GM21423 (cell line): ENCODE measurements at regions not wholly inside any gene's neighbourhood (a gene's known extent, or its start where the extent isn't known, plus 50 kb on each side); places are given as distances from the start of the nearest gene placed in this dataset.
"Not testable (repeated sequence)": the region's sequence is repeated elsewhere in the genome, so short reads cannot be mapped to it uniquely, and the experiment has no call there.

Experiments
- ATAC-seq: cut with Tn5 transposase; IDR thresholded peaks from one replicate; pipeline ENCODE4 v1.9.1; 2021; ENCODE audit warnings: mild to moderate bottlenecking, moderate library complexity; ENCODE audit not compliant: unreplicated experiment

DNA sequence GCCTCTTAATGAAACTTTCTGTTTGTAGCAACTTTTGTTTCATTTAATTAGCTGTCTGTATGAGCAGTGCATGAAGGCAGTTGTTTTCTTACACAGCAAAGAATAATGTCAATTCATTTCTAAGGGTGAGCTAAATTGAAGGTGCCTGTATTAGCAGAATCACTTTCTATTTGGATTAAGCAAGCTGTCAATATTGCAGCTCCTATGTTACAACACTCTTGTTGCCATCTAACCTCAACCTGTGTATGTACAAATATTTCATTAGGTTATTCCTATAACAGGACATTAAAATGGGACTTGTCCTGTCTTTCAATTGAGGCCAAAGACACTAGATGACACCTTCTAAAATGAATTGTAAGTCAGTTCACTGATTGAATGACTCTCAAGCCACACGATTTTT is 647.5 kb downstream of the UTRN start:
- ATAC-seq, result no peak

GRCh38 chr6:144935181-144935580 is 650.0 kb downstream of the UTRN start:
- no peak for ATAC-seq

DNA sequence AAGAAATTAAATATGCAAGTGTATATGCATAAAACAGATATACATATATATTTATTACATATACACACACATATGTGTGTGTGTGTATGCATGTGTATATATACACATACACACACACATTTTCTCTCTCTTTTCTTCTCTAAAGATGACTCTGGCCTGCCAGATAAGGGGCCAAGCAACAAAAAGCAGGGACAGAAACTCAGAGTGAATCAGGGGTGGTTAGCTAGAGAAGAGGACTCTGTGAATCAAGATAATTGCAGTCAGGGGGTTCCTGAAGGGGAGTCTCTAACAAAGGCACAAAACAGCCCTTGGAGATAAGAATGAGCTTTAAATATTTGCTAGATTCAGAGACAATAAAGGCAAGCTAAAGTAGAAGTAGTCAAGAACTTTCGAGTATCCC is 650.5 kb downstream of the UTRN start:
- no peak for ATAC-seq

DNA sequence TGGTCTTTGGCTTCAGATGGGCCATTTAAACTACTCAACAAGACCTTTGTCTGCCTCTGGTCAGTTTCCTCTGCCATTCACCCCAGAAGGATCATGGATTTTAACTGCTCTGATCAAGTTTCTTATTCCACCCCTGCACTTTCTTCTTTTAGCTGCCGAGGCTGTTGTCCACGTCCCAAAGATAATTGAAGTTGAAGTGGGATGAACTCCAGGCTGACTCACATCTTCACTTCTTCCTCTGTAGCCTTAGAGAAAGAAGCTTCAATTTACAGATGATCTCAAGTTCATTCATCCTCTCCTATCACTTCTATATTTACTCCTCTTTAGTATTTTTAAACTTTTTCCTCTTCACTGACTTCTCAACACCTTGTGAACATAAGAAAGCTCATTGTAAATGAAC is 651.6 kb downstream of the UTRN start:
- no peak for ATAC-seq

DNA sequence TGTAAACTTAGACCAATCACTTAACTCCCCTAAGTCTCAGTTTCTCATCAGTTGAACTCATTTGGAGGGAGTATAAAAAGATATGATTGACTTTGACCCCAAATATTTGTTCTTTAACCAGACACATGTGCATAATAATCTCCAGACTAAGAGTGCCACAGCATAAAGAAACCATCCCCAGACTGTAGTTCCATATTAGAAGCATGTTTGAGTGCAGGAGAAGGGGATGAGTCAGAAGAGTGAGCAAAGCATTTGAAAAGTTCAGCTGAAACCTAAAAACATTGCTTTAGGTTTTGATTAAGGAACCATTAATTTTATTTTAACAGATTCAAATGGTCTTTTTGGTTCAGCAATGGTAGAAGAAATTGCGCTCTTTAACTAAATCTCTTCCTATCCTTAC is 654.8 kb downstream of the UTRN start:
- no peak for ATAC-seq

GRCh38 chr6:144944106-144944505 is 659.0 kb downstream of the UTRN start:
- ATAC-seq, result no peak

- no peak for ATAC-seq
These were observed 662.4 kb downstream of the UTRN start for GRCh38 chr6:144947398-144947976.

GRCh38 chr6:144951730-144952437 is 666.7 kb downstream of the UTRN start:
- no peak for ATAC-seq

DNA sequence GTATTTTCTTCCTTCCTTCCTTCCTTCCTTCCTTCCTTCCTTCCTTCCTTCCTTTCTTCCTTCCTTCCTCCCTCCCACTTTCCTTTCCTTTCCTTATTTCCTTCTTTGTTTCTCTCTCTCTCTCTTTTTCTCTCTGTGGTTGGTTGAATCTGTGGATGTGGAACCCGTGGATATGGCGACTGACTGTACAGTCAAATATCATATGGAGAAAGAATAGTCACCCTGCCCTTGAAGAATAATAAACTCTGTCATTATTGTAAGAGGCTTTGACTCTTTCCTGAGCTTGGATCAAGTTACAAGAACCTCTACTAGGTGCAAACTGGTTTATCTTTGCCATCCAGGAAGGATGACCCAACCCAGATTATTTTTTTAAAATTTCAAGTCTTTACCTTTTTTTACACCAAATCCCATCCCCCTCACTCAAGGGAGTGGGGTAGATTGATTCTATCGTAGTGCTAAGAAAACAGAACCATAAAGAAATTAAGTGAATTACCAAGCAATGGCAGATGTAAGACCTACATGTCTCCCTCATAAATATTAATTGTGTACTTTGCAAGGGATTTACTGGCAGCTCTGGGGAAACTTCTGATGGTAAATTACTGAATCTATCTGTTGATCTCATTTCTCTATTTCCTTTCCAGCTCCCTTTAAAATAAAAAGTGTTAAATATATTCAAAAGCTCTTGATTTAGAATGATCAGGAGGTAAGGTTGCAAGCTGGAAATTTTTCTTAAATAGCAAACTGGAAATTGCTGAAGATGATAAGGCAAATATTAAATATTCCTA is 667.5 kb downstream of the UTRN start:
- ATAC-seq, result no peak

GRCh38 chr6:144953552-144954240 is 668.6 kb downstream of the UTRN start:
- no peak for ATAC-seq

GRCh38 chr6:144954241-144954556 is 669.1 kb downstream of the UTRN start:
- no peak for ATAC-seq

GRCh38 chr6:144955392-144955791 is 670.3 kb downstream of the UTRN start:
- no peak for ATAC-seq

- ATAC-seq, result no peak
These were observed 670.7 kb downstream of the UTRN start for GRCh38 chr6:144955859-144956258.

DNA sequence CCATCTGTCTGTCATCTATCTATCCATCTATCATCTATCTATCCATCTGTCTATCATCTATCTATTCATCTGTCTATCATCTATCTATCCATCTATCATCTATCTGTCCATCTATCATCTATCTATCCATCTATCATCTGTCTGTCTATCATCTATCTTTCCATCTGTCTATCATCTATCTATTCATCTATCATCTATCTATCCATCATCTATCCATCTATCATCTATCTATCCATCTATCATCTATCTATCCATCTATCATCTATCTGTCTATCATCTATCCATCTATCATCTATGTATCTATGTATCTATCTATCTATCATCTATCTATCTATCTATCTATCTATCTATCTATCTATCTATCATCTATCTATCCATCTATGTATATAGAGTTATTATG is 671.6 kb downstream of the UTRN start:
- ATAC-seq, result not testable (repeated sequence)

DNA sequence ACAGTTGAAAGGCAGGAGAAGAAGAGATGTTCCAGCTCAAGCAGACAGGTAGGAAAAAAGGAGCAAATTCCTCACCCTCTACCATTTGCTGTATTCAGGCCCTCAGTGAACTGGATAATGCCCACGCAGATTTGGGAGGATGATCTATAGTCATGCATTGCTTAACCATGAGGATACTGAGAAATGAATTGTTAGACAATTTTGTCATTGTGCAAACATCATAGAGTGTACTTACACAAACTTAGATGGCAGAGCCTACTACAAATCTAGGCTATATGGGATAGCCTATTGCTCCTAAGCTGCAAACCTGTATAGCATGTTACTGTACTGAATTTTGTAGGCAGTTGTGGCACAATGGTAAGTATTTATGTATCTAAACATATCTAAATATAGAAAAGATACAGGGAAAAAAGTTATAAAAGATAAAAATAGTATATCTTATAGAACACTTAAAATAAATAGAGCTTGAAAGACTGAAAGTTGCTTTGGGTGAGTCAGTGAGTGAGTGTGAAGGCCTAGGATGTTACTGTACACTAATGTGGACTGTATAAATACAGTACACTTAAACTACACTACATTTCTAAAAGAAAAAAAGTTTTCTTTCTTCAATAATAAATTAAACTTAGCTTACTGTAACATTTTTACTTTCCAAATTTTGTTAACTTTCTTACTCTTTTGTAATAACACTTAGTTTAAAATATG is 672.3 kb downstream of the UTRN start:
- ATAC-seq, result no peak

DNA sequence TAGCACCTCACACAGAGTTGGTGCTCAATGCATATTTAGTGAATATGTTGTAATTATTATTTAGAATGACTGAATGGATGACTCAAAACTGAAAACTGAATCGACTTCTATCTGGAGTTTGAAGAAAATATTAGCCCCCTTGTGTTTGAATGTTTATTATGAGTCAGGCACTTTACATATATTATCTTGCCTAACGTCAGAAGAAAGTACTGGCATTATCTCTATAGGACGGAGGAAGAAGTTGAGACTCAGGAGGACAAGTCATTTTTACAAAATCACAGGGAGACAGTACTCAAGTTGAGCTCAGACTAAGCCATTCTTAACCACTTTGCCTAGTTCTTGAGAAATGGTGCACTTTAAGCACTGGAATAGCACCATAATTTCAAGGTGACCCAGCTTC is 684.0 kb downstream of the UTRN start:
- ATAC-seq, result no peak

- no peak for ATAC-seq
These were observed 684.6 kb downstream of the UTRN start for GRCh38 chr6:144969602-144970272.

DNA sequence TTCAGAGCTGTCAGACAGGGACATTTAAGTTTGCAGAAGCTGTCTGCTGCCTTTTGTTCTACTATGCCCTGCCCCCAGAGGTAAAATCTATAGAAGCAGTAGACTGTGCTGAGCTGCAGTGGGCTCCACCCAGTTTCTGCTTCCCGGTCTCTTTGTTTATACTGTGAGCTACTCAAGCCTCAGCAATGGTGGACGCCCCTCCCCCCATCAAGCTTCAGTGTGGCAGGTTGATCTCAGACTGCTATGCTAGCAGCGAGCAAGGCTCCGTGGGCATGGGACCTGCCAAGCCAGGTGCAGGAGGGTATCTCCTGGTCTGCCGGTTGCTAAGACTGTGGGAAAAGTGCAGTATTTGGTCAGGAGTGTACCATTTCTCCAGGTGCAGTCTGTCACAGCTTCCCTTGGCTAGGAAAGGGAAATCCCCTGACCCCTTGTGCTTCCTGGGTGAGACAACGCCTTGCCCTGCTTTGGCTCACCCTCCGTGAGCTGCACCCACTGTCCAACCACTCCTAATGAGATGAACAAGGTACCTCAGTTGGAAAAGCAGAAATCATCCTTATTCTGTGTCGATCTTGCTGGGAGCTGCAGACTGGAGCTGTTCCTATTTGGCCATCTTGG is 692.2 kb downstream of the UTRN start:
- not testable (repeated sequence) for ATAC-seq

DNA sequence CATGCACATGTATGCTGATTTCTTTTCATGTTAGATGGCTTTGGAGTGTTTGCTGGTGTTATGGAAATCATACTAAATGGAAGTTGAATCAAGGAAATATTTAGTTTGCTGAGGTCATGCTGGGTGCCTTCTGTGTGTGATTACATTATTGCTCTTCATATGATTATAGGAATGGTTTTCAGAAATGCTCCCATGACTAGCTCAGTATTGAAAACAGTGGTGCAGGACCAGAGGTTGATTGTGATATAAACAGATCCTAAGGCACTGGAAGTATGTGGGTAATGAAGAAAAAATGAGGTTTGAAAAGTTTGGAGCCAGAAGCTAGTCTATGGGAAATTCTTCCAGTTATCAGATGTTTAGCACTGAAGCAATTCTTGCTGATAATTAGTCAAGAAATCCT is 693.1 kb downstream of the UTRN start:
- ATAC-seq, result no peak

DNA sequence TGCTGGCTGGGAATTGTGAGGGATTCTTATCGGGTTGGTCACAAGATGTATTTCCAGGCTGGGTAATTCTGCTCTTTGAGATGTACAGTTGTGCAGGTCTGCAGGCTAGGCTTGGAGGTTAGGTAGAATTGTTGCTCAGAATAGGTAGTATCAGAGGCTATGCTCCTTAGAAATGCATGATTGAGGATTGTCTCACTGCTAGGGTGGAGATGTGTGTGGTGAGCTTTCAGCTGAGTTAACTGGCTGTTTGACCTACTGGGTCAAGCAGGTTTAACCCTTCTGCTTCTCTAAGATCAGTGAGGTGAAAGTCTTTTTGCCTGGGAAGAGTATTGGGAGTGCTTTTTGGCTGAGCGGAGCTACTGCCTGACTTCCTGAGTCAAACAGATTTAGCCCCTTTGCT is 701.1 kb downstream of the UTRN start:
- ATAC-seq, result no peak
